Stimulated activated CD8-positive, alpha-beta memory T cell treated with anti-CD3 and anti-CD28 coated beads, Interleukin-4, amount 100 ng/mL, for 24 hours (primary cell): ENCODE measurements at regions not wholly inside any gene's neighbourhood (a gene's known extent, or its start where the extent isn't known, plus 50 kb on each side); places are given as distances from the start of the nearest gene placed in this dataset.

Experiments
- DNase-seq: peaks from one replicate; pipeline ENCODE4 v3.0.0-alpha.2; 2020; ENCODE audit warnings: low read depth

DNA sequence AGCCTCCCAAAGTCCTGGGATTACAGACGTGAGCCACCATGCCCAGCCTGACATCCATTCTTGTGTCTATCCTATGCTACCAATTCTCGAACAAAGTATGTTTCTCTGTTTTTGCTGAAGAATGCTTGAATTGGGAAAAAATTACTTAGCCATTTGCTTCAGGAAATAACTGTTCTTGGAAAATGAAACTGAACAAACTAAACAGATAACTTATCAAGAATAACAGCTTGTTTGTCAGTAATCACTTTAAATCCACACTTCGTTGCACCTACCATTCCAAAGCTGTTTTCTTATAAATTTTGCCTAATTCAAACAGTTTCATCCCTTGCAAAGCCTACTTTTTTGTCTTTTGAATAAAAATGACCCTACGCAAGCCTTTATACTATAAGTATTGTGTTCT, 672.9 kb downstream of the SUCLG1 start:
- DNase-seq, result no peak

DNA sequence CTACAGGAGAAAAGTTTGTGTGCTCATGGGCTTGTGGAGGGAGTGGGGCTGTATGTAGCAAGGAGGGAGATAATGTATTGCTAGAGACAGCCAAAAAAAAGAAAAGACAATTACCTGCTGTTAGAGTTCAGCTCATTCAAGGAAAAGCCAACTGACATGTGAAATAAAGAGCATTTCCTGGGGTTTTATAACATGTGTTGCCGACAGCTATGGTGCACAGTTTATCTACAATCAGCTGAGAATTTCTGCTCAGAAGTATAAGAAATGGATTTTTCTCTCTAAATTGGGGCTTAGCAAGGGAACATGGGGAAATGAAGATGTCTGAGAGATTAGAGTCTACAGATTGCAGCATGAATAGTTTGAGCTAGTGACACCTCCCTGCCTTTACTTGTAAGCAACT, 674.1 kb downstream of the SUCLG1 start:
- DNase-seq, result no peak

DNA sequence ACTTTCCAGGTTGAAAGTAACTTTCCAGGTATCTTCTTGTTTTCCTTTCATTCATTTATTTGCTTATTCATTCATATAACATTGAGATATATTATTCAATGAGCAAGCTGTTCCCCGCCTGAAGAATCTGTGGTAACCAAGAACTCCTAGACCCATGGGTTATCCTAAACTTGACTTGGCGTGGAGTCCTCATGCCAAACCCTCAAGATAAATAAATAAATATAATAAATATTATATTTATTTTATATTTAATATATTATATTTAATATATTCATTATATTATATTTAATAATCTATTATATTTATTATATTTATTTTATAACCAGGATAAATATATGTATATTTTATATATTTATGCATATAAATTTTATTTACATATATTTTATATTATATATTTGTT, 674.8 kb downstream of the SUCLG1 start:
- no peak for DNase-seq

DNA sequence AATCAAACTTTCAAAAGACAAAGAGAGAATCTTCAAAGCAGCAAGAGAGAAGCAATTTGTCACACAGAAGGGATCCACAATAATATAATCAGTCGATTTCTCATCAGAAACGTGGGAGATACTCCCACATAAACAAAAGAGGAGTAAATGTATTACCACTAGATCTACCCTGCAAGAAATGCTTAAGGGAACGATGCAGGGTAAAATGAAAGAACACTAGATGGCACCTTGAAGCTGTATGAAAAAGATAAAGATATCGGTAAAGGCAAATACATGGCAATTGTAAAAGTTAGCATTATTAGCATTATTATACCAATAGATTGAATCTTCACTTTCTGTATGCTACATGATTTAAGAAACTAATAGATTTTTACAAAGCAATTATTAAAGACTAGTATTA, 677.0 kb downstream of the SUCLG1 start:
- no peak for DNase-seq

DNA sequence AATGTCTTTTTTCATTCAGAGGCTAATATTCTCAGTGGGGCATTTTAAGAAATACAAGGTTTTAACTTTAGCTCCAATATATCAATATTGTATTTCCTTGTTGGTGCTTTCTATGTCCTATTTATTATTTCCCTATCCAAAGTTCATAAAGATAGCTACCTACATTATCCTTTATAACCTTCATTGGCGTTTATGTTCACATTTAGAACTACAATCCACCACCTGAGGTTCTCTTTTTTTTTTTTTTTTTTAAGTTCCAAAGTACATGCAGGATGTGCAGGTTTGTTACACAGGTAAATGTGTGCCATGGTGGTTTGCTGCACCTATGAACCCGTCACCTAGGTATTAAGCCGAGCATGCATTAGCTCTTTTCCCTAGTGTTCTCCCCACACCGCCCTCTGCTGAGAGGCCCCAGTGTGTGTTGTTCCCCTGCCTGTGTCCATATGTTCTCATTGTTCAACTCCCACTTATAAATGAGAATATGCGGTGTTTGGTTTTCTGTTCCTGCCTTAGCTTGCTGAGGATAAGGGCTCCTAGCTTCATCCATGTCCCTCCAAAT, 694.6 kb downstream of the SUCLG1 start:
- DNase-seq, result no peak

DNA sequence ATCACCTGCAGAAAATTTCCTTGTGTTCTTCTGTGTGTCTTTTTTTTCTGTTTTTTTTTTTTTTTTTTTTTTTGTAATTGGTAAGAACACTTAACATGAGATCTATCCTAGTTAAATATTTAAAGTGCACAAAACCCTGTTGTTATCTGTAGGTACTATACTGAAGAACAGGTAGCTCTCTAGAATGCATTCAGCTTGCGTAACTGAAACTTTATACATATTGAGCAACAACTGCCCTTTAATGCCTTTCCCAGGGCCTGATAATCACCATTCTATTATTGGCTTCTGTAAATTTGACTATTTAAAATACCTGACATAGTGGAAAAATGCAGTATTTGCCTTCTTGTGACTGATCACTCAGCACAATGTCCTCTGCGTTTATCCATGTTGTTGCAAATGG, 701.8 kb downstream of the SUCLG1 start:
- DNase-seq, result no peak

DNA sequence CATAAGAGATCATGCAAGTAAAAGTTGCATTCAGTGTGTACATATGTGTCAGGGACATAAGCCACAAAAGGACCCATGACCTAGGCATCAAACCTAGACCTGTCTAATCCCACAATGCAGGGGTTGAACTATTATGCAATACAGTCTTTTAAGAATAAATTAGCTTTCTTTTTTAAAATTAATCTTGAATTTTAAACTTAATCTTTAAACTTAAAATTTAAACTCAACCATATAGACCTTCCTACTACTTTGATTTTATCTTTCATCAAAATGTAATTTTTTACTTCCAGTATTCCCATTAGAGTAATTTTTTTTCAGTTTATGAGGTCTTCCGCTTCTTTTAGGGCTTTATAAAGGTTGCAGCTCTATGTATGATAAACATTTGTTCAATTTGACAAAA, 702.9 kb downstream of the SUCLG1 start:
- no peak for DNase-seq

DNA sequence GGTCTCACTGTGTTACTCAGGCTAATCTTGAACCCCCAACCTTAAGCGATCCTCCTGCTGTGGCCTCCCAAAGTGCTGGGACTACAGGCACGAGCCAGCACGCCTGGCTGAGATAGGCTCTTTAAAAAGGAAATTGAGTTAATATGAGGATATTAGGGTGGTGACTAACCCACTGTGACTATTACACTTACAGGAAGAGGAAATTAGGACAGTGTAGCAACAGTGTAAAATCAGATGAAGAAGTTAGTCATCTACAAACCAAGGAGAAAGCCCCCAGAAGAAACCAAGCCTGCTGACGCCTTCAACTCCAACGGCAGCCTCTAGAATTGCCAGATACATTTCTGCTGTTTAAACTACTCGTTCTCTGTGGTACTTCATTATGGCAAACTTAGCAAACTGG, 711.9 kb downstream of the SUCLG1 start:
- no peak for DNase-seq

DNA sequence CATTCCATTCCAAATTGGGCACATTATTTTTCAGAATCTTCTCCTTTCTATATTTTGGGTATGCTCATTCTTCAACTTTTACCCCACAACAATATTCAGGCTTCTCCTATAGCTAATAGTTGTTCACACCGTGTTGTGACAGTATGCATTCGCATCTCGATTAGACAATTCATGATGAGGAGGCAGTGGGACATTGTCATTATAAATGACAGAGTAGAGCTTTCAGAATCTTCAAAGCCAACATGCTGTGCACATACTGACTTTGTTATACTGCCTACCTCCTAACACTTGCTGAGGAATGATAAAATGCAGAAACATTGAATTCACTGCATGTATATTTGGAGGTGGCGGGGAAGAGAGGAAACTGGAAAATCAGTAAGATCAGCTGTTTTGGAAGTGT, 714.2 kb downstream of the SUCLG1 start:
- DNase-seq, result no peak

DNA sequence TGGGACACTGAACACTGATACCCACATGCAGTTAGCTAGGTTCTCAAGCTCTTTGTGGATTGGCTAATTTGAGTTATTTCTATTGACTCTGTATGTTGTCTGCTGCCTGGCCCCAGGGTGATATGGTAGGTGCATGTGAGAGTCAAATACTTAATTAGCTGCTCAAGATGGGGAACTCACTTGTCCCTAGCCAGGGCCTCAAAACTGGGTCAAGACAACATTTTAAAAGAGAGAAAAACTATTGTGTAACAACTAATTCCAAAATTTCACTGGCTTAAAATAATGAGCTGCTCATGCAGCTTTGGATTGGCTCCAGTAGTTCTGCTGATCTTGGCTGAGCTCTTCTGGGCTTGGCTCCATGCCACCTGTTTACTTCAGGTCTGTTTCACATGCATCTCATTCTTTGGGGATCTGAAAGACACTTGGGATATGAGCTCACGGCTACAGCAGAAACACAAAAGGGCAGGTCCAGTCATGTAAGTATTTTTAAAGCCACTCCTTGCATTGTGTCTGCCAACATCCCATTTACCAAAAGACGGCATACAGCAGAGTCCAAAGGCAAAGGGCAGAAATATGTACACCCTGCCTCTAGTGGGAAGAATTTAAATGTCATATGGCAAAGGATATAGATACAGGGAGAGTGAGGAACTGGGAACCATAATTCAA, 716.8 kb downstream of the SUCLG1 start:
- no peak for DNase-seq

DNA sequence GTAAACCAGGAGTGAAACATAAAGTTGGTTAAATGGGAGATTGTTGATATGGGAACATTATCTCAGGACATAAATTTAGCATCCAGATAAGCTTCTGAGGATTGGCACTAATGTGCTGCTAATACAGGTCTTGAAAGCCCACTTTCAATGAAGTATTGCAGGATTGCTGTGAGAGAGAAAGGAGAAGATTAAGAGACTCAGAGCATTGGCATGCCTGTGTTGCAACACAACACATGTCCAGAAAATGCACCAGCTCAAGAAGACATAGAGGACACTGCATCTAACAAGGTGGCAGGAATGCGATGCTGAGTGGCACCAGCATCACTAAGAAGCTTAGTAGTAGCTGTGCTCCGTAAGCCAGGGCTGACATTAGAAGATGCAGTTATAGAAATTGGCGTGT, 728.9 kb downstream of the SUCLG1 start:
- DNase-seq, result no peak

DNA sequence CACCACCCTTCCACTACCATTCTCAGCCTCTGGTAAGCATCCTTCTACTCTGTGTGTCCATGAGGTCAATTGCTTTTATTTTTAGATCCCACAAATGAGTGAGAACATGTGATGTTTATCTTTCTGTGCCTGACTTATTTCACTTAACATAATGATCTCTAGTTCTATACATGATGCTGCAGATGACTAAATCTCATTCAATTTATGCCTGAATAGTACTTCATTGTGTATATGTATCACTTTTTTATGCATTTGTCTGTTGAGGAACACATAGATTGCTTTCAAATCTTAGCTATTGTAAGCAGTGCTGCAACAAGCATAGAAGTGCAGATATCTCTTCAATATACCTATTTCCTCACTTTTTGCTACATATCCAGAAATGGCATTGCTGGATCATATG, 733.3 kb downstream of the SUCLG1 start:
- DNase-seq, result no peak

DNA sequence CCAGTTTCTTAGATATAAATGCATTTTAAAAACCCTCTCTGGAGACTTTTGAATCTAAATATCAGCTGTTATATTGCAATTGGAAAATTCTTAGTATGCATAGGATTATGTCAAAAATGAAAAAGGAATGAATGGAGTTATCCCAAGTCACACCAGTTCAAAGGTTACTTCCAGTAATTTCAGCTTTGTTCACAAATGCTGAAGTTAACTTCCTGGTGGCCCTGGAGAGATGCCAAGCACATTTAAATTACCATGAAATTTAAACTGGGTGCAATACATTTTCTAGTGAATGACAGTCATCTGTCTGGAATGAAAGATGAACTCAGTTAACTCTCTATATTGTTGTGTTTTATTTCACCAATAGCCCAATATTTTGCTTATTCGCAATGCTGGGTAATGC, 753.9 kb downstream of the SUCLG1 start:
- DNase-seq, result no peak

DNA sequence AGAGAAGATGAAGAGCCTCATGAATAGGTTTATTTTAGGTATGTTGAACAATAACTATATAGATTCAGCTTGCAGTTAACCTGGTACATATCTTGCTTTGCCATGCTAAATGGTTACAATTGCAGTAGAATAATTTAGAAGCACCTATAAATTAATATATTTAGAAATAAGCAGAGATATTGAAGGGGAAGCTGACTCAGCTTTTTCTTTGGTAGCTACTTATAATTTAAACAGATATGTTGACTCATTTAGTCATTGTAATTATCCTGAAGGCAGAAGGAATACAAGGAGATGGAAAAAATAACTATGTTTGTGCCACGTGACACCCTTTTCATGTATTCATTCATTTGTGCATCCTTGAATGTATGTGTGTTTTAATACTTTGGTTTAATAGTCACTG, 755.5 kb downstream of the SUCLG1 start:
- no peak for DNase-seq

DNA sequence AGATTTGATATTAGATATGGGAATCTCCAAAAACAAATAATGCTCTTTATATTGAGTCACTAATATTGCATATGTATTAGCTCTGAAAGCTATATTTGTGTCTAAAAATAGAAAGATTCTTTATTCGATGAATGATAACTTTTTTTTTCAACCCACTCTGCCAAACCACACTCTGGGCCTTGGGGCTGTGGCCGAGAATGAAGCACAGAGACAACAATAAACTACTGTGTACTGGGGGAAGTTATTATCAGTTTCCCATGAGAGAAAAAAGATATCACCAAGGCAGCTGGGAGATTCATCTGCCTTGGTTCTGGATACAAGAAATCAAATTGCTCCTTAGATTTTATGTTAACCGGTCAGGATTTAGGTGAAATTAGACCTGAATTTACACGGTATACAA, 762.2 kb downstream of the SUCLG1 start:
- no peak for DNase-seq

DNA sequence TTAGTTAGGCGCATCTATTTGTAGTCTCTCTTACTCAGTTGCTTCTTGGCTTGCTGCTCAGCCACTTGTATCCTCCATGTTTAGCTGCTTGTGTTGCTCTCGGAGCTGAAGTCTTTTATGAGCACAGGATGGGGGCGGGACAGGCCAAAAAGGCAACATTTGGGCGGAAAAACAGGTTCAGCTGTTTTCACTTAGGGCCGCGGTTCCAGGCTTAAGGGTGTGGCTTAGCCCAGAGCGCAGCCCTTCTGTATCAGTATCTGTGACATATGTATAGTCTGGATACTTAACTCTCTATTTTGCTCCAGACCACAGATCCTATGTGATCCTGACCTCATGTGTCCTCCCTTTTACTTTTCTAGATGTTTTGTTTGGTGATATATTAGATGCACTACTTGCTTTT, 763.5 kb downstream of the SUCLG1 start:
- no peak for DNase-seq

DNA sequence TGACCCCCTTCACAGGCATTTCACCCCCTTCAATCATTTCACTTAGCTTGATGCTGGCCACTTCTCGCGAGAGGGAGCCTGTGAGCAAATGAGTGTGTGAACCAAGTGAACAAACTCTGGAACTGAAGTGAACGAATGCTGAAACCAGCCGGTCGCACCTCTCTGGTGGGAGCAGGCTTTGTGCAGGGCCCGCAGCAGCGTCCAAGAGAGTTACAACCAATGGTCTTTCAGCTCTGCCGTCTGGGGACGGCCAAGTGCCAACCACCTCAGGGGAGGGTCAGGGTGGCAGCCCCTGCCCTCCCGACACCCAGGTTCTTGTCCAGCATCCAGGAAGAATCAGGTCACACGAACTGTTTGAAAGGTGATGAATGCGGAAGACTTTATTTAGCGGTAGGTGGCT, 764.0 kb downstream of the SUCLG1 start:
- DNase-seq, result no peak

DNA sequence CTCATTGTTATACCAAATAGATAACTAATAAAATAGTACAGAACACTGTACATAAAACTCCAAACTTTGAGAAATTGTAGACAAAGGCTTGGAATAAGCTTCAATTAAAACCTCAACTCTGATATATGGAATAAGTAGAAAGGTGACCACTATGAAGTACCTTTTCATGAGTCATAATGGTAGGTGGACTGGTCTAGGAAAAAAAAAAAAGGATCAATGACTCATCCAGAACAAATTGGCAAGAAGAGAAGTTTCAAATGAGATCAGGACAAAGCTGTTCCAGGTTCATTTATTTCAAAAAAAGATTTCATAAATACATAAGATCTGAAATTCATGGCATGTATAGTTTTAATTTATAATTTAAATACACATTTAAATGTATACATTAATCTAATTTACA, 769.7 kb downstream of the SUCLG1 start:
- no peak for DNase-seq

DNA sequence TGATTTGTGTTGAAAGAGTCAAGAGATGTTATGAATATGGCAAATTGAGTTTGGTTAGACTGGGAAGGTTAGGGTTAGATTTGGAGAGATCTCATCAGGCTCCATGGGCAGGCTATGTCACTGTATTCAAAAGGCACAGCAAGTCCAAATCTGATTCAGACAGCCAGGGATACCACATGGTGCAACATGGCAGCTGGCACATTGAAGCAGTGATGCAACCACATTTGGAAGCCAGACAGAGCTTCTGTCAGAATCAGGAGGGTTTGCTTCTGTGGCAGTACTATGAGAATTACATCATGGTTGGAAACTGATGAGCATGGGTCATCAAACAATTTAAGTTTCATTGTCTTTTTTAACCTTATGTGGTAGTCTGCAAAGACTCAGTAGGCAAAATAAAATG, 772.2 kb downstream of the SUCLG1 start:
- no peak for DNase-seq

DNA sequence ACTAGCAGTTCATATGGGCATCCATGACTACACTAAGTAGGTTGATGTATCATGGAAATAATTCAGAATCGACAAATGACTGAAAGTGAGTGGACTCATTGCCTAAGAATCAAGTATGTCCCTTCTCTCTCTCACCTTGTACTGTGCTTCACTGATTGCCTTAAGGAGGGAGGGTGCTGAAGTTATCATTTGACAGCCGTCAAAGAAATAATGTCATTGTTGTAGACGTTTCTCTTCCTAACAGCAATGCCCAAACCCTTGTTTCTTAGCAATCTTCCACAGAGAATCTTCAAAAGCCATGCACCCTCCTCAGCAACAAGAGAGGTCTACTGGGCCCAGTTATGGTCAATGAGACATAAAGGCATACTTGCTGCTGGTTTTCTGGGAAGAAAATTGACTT, 785.0 kb downstream of the SUCLG1 start:
- DNase-seq, result no peak

DNA sequence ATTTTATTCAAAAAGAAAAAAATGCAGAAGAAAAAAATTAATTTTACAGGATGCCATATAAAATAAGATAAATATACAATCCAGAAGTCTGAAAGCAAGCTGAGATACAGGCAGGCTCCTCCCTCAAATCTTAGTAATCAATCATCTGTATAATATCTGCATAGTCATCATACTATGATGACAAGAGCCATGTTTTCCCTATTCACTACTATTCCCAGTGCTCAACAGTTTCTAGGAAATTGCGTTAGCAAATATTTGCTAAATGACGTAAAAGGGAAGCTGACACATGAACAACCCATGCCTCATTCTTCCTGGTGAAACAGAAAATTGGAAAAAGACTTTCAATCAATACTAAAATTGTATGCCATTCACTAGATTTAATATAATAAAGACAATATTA, 793.2 kb downstream of the SUCLG1 start:
- no peak for DNase-seq

DNA sequence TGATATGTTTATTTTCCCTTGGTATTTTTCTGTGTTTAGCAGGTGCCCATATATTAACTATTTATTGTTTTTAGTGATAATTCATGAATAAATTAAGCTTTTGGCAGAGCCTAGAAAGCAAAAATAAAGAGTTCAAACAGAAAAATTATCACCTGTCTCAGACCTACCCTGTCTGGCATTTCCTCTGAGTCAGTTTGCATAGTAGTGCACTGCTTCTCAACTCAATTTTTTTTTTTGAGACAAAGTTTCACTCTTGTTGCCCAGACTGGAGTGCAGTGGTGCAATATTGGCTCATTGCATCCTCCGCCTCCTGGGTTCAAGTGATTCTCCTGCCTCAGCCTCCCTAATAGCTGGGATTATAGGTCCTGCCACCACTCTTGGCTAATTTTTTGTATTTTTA, 793.9 kb downstream of the SUCLG1 start:
- DNase-seq, result no peak

DNA sequence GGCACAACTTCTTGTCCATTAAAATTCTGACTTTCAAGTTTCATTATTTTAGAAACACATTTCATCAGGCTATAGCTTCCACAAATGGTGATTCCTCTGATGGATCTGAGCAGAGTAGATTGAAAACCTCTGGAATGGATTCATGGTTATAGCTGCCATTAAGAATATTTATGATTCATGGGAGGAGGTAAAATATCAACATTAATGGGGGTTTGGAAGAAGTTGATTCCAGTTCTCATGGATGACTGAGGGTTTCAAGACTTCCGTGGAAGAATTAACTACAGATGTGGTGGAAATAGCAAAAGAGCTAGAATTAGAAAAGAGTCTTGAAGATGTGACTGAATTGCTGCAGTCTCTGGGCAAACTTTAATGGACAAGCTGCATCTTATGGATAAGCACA, 797.4 kb downstream of the SUCLG1 start:
- no peak for DNase-seq

DNA sequence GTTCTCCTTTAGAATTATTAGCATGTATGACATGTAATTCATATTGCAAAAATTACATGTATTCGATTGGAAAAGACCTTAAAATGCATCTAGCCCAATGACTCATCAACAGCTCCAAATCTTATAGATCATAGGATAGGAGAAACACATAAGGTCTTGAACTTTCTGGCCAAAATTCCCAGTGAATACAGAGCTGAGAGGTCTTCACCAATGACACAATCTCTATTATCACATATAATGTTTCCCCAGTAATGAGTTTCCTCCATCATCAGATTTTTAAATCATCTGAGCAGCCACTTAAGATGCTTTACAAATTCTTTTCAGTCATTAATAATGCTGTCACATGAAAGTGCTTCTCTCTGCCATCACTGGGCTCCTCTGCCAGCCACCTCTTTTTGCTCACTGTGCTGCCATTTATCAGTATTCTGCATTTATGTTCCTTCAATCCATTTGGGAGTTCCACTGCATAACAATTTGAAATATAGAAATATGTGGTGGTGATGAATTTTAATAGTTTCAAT, 804.9 kb downstream of the SUCLG1 start:
- DNase-seq, result no peak
